ENCODE measurements at regions not wholly inside any gene's neighbourhood (a gene's known extent, or its start where the extent isn't known, plus 50 kb on each side); places are given as distances from the start of the nearest gene placed in this dataset.
A peak's percentile ranks its signal among the peaks of the same experiment; 100 is the strongest.

DNA sequence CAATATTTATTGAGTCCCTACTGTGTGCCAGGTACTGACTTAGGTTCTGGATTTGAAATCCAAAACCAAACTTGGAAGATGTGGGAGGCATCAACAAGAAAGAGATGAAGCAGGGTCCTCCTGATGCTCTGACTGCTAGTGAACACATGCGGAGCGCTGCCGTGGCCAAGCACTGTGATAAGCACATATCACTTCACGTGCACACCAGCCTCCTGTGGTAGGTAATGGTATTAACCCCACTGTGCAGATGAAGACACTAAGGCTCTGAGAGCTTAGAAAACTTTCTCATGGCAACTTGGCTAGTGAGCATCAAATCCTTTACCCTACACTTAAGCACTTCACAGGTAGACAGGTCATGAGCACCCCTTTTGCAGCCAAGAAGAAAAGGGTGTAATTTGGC, 216.1 kb downstream of the HAUS1 start:
- TF ChIP-seq CTCF (IDR thresholded peaks at IDR 0.05 in 2 of 3, conservative IDR thresholded peaks at IDR 0.05 in 1 of 3; ENCODE audit: borderline replicate concordance in 1 of 3, insufficient read depth in 1 of 3, low read depth in 2 of 3, low read length in 2 of 3) (peak in 2 of 3 experiments; percentile 9 to 33; a peak in 2 of 6 replicates), ATF3 (IDR thresholded peaks at IDR 0.05) (no peak), JUND (IDR thresholded peaks at IDR 0.05) (no peak)
- no TSS peak for BruUV-seq (replicated peaks)
- H3K4me1 ChIP-seq (ENCODE audit: control insufficient read depth in 1 of 2, insufficient read depth in 2 of 2, low read length in 2 of 2): peaks cover 24 to 37% of the 10 kb centered on the region in 2 experiments
- H3K79me2 ChIP-seq (ENCODE audit: insufficient read depth, low read length): no peaks in the 10 kb centered on the region
- ChIA-PET CTCF (no interaction called here), RAD21 (ENCODE audit: low non-redundant PET in 1 of 2, low total read pairs in 2 of 2, uncharacterized antibody in 2 of 2, unreplicated experiment in 2 of 2) (no interaction called here), POLR2A (no interaction called here)
- no peaks in the 10 kb centered on the region for H3K9me3 ChIP-seq (ENCODE audit: control insufficient read depth in 1 of 2, insufficient read depth in 1 of 2, low read depth in 1 of 2, low read length in 2 of 2)
- H3K4me2 ChIP-seq (ENCODE audit: low read length): no peak overlapping the region; the same call in 1 of the 2 replicates
- ATAC-seq: peak; percentile 64
- no peak overlapping the region for H3K4me3 ChIP-seq (replicated peaks in 1 of 2; ENCODE audit: low read depth in 1 of 2, low read length in 2 of 2)
- no peaks in the 10 kb centered on the region for H3K36me3 ChIP-seq (ENCODE audit: control insufficient read depth in 1 of 2, insufficient read depth in 2 of 2, low read length in 2 of 2)
- H4K20me1 ChIP-seq (ENCODE audit: insufficient read depth): no peaks in the 10 kb centered on the region
- no peak overlapping the region for H2AFZ ChIP-seq (ENCODE audit: low read depth, low read length, poor library complexity, severe bottlenecking)
- intact Hi-C loops (cut with micrococcal nuclease): no loop called here
- no peak for DNase-seq (ENCODE audit: low read depth, low spot score)
- H3K9me2 ChIP-seq (ENCODE audit: insufficient read depth): no peaks in the 10 kb centered on the region
- no peak overlapping the region for H3K9ac ChIP-seq (ENCODE audit: low read length)
- H3K27me3 ChIP-seq (ENCODE audit: insufficient read depth, low read length): no peaks in the 10 kb centered on the region
- H3K27ac ChIP-seq (ENCODE audit: low read depth, low read length): no peak overlapping the region

- DNase-seq (ENCODE audit: low read depth, low spot score): no peak
- intact Hi-C loops (cut with micrococcal nuclease): no loop called here
- Histone ChIP-seq H3K9ac (ENCODE audit: low read length) (no peak overlapping the region), H3K27ac (ENCODE audit: low read depth, low read length) (no peak overlapping the region), H3K79me2 (ENCODE audit: insufficient read depth, low read length) (no peaks in the 10 kb centered on the region), H4K20me1 (ENCODE audit: insufficient read depth) (no peaks in the 10 kb centered on the region), H3K4me3 (replicated peaks in 1 of 2; ENCODE audit: low read depth in 1 of 2, low read length in 2 of 2) (no peak overlapping the region), H3K4me1 (ENCODE audit: control insufficient read depth in 1 of 2, insufficient read depth in 2 of 2, low read length in 2 of 2) (peaks cover 24 to 37% of the 10 kb centered on the region in 2 experiments), H3K9me2 (ENCODE audit: insufficient read depth) (no peaks in the 10 kb centered on the region), H3K4me2 (ENCODE audit: low read length) (peak overlapping the region; percentile 34), H3K36me3 (ENCODE audit: control insufficient read depth in 1 of 2, insufficient read depth in 2 of 2, low read length in 2 of 2) (no peaks in the 10 kb centered on the region), H3K27me3 (ENCODE audit: insufficient read depth, low read length) (no peaks in the 10 kb centered on the region), H3K9me3 (ENCODE audit: control insufficient read depth in 1 of 2, insufficient read depth in 1 of 2, low read depth in 1 of 2, low read length in 2 of 2) (no peaks in the 10 kb centered on the region), H2AFZ (ENCODE audit: low read depth, low read length, poor library complexity, severe bottlenecking) (no peak overlapping the region)
- no peak for ATAC-seq
- ChIA-PET POLR2A (no interaction called here), CTCF (no interaction called here), RAD21 (ENCODE audit: low non-redundant PET in 1 of 2, low total read pairs in 2 of 2, uncharacterized antibody in 2 of 2, unreplicated experiment in 2 of 2) (no interaction called here)
- no TSS peak for BruUV-seq (replicated peaks)
- TF ChIP-seq, protein P1, sequence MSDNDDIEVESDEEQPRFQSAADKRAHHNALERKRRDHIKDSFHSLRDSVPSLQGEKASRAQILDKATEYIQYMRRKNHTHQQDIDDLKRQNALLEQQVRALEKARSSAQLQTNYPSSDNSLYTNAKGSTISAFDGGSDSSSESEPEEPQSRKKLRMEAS (IDR thresholded peaks at IDR 0.05): no peak
- TF ChIP-seq RAD21 (IDR thresholded peaks at IDR 0.05; ENCODE audit: low read depth): no peak
- TF ChIP-seq JUND (IDR thresholded peaks at IDR 0.05): no peak
- TF ChIP-seq REST (IDR thresholded peaks at IDR 0.05; ENCODE audit: low read depth): no peak
- TF ChIP-seq YY1 (IDR thresholded peaks at IDR 0.05; ENCODE audit: extremely low read depth, insufficient replicate concordance, low read depth, low read length): no peak
- TF ChIP-seq CBX3 (IDR thresholded peaks at IDR 0.05; ENCODE audit: low read depth): no peak
- no peak for TF ChIP-seq ELF1 (IDR thresholded peaks at IDR 0.05; ENCODE audit: borderline replicate concordance, low read depth)
Measured at GRCh38 chr18:46320928-46321711, 216.9 kb downstream of the HAUS1 start.

All from HCT116 (cell line).